ENCODE measurements at regions not wholly inside any gene's neighbourhood (a gene's known extent, or its start where the extent isn't known, plus 50 kb on each side); places are given as distances from the start of the nearest gene placed in this dataset.
"Not testable (repeated sequence)": the region's sequence is repeated elsewhere in the genome, so short reads cannot be mapped to it uniquely, and the experiment has no call there.

GRCh38 chr15:58369956-58370355, 61.8 kb upstream of the LIPC start:
- ATAC-seq (ENCODE audit: low FRiP score) (no peak), DNase-seq (ENCODE audit: low spot score) (no peak)
- TF ChIP-seq CTCF (IDR thresholded peaks at IDR 0.05) = no peak

DNA sequence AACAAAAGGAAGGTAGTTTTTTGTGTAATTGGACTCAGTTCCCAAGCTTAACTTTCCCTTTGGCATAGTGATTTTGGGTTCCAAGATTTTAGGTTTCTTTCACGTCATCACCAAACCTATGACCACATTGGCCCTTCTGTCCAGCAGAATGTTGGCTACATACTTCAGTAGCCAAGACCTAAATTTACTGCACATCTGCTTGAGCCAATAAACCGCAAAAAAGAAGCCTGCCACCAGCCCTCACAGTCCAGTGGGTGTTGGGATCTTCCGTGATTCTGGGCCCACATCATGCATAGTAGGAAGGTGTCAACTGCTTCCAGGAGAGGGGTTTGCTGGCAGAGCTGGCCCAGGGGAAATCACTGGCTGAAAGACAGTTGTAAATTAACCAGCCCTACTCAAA, 57.6 kb upstream of the LIPC start:
- TF ChIP-seq CTCF (IDR thresholded peaks at IDR 0.05) = no peak
- ATAC-seq (ENCODE audit: low FRiP score) = no peak
- DNase-seq (ENCODE audit: low spot score) = no peak

DNA sequence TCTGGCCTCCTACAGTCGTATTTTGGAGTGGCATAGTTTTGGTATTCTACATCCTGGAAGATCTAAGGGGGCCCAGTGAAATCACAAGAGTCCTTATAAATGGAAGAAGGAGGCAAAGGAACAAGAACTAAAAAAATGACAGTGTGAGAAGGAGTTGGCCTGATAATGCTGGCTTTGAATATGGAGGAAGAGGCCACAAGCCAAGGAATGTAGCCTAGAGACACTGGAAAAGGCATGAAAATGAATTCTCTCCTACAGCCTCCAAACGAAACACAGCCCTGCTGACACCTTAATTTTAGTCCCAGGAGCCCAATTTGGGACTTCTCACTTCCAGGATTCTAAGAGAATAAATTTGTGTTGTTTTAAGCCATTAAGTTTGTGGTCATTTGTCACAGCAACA, 54.6 kb upstream of the LIPC start:
- no peak for DNase-seq (ENCODE audit: low spot score)
- no peak for TF ChIP-seq CTCF (IDR thresholded peaks at IDR 0.05)
- no peak for ATAC-seq (ENCODE audit: low FRiP score)

GRCh38 chr15:58378241-58379085, 53.3 kb upstream of the LIPC start:
- ATAC-seq (ENCODE audit: low FRiP score) = no peak
- no peak for TF ChIP-seq CTCF (IDR thresholded peaks at IDR 0.05)
- DNase-seq (ENCODE audit: low spot score) = no peak

GRCh38 chr15:58379454-58379853, 52.3 kb upstream of the LIPC start:
- not testable (repeated sequence) for DNase-seq (ENCODE audit: low spot score)

GRCh38 chr15:58380280-58380945, 51.4 kb upstream of the LIPC start:
- no peak for TF ChIP-seq CTCF (IDR thresholded peaks at IDR 0.05)
- ATAC-seq (ENCODE audit: low FRiP score) (no peak), DNase-seq (ENCODE audit: low spot score) (no peak)

More at GRCh38 chr15:58379454-58379853, 52.3 kb upstream of the LIPC start:
- ATAC-seq (ENCODE audit: low FRiP score) = not testable (repeated sequence)

DNA sequence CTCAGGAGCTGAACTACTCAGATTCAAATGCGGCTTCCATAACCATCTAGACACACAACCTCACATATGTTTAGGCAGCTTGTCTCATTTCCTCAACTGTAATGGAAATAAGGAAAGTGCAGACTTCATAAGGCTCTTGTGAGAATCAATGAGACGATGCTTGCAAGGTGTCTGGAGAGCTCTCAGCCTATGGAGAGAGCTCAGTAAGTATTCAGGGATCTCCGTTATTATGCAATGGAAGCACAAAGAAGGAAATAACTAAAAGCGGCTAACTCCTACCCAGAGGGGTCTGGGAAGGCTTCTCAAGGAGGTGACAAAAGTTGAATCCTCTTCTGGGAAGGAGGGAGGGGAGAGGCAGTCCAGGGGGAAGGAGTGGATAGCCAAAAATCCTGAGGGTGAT, 50.1 kb upstream of the LIPC start:
- no peak for TF ChIP-seq CTCF (IDR thresholded peaks at IDR 0.05)
- DNase-seq (ENCODE audit: low spot score) = no peak
- ATAC-seq (ENCODE audit: low FRiP score) = no peak
